ENCODE measurements at regions not wholly inside any gene's neighbourhood (a gene's known extent, or its start where the extent isn't known, plus 50 kb on each side); places are given as distances from the start of the nearest gene placed in this dataset.
A peak's percentile ranks its signal among the peaks of the same experiment; 100 is the strongest.

DNA sequence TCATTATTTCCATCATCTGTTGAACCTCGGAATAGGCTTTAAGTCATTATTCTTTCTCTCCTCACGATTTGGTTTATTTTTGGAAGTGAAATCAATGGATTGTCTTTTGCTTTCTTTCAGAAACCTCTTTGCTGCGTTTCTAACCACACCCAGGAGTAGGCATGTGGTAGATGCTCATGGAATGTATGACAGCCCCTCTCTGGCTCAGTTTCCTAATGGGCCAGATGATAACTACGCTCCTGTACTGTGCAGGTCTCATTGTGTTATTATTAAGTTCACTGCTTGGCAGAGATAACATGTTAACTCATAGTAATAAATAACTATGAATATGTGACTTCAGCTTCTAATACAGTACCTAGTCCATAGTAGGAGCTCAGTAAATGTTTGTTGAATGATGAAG lies 175.5 kb upstream of the KLF4 start:
- ATAC-seq, result no peak

DNA sequence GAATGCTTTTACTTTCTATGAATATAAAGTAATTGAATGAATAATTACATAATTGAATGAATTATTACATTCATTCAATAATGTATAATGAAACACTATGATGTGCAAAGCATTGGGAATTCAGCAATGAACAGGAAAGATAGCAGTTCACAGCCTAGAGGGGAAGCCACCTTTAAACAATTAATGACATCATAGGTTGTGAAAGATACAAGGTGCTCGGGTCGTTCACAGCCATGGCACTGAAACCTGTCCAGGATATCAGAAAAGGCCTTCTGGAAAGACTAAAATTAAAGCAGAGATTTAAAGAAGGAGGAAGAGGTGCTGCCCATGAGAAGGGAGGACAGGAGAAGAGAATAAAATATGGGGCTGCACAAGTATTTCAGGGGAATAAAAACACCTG lies 171.4 kb upstream of the KLF4 start:
- ATAC-seq, result no peak

GRCh38 chr9:107653263-107653821 lies 163.8 kb upstream of the KLF4 start:
- no peak for ATAC-seq

GRCh38 chr9:107650995-107651394 lies 161.4 kb upstream of the KLF4 start:
- no peak for ATAC-seq

DNA sequence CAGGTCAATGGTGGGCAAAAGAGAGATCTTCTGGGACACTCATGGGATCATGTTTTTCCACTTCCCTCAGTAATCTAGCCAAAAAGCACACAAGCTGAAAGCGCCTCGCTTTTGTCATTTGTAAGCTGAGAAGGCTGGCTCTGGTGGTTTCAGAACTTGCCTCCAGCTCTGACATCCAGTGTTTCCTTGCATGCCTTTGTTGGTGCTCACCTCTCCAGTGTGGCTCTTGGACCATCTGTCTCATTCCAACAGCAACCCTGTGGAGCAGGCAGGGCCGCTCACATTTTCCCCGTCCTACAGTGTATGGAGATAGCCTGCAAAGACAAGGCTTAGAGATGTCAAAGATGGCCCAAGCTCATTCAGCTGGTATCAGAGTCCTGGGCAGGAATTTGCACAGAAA lies 160.8 kb upstream of the KLF4 start:
- ATAC-seq, result no peak

DNA sequence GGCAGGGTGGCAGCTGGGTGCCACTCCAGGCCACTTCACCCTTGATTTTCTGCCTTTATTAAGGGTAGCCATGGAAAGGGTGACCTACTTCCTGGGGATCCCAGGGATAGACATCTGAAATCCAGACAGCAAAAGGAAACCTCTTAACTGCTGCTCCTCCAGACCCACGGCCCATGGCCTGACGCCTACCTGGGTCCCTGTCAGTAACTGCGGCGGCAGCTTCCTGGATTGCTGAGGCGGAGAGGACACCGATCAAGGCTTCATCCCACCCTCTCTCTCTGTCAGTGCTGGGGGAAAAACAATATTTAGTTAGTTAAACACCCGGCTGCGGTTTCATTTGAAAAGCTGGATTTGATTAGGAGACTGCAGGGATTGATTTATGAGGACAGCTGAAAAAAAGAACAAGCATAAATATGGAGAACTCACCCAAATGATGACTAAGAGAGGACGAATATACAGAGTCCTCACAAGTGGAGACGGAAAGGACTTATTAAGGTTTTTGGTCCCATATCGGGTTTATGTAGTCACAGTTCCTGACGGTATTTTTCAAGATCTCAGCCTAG lies 158.7 kb upstream of the KLF4 start:
- no peak for ATAC-seq

GRCh38 chr9:107647611-107648010 lies 158.0 kb upstream of the KLF4 start:
- no peak for ATAC-seq

GRCh38 chr9:107647141-107647540 lies 157.6 kb upstream of the KLF4 start:
- ATAC-seq, result no peak

DNA sequence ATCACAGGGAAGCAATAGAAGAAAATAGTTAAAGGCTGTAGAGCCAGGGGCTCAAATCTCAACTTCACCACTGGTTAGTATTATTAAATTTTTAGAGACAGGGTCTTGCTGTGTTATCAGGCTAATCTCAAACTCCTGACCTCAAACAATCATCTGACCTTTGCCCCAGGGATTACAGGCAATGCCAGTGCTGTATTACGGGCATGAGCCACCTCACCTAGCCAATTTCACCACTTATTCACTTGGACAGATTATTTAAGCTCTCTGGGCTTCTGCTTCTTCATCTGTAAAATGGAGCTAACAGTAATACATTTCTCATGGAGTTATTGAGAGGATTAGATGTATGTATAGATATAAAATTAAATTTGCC lies 155.9 kb upstream of the KLF4 start:
- ATAC-seq, result no peak

GRCh38 chr9:107644733-107645463 lies 155.3 kb upstream of the KLF4 start:
- peak; percentile 38 for ATAC-seq

- ATAC-seq, result no peak
Observed at GRCh38 chr9:107639426-107639825, 149.9 kb upstream of the KLF4 start.

DNA sequence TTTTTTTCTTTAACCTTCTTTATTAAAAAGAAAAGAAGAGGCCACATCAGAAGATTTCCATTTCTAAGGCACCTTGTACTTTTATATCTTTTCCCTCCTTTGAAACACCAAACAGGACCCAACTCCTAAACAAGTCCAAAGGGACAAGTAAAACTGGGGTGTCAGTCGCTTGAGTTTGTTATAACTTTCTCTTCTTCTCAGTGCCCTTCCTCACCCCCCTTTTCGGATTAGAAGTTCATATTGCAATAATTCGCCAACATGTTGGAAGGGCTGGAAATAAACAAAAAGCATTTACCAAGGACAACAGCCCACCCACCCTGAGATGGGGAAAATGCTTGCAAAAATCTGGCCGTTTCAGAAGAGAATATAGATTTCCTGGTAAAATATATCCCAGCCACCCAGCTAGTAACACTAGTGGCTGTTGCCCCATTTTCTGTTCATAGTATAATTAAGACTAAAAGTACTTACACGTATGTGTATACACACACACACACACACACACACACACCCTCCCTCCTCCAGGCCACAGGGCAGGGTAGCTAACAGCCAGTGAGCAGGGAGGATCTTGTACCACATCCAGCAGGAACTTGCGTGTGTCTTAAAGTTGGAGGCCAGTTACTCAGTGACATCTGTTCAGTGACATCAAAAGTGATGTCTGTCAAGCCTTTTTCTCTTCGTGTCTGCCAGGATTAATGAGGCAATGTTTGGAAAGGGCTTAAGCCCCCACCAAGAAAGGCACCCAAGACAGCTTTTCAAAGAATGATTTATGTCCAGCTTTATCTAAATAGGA lies 149.1 kb upstream of the KLF4 start:
- ATAC-seq, result peak; percentile 34

DNA sequence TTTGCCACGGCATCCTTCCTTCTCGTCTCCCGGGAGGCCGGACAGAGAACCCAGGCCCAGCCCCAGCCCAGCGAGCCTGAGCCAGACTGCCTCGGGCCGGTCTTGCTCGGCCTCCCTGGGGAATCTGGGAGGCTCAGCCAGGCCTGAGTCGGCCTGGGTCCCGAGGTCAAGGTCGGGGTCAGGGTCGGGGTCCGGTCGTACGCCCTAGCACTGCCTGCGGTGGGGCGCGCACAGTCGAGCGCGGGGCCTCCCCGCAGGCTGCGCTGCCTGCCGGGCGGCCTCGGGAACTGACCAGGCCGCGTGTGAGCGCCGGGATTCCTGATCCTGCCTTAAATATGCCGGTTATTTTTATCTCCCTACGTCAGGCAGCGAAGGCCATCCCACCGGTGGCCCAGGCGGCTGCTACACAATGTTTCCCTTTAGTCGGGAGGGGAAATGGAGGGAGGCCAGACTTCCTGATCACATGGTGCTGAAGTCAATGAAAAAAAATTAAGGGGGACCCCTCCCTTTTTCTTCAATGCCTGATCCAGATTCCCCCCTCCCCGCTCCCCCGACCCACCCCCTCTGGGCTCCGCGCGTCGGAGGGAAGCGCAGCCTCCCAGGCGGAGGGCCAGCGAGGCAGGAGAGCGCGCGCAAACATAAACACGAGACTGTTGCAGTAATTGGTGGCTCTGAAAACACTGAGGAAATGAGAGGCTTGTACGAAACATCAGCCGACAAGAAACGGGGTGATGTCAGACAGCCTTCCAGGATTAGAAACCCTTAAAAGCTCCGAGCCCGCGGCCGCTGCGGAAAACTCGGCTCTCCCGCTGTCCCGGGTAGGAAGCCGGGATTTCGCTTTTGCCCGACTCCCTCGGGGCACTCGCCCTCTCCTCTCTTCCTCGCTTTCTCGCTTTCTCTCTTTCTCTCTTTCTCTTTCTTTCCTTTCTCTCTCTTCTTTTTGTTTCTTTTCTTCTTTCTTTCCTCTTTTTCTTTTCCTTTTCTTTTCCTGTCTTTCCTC lies 148.2 kb upstream of the KLF4 start:
- ATAC-seq, result peak; percentile 80

DNA sequence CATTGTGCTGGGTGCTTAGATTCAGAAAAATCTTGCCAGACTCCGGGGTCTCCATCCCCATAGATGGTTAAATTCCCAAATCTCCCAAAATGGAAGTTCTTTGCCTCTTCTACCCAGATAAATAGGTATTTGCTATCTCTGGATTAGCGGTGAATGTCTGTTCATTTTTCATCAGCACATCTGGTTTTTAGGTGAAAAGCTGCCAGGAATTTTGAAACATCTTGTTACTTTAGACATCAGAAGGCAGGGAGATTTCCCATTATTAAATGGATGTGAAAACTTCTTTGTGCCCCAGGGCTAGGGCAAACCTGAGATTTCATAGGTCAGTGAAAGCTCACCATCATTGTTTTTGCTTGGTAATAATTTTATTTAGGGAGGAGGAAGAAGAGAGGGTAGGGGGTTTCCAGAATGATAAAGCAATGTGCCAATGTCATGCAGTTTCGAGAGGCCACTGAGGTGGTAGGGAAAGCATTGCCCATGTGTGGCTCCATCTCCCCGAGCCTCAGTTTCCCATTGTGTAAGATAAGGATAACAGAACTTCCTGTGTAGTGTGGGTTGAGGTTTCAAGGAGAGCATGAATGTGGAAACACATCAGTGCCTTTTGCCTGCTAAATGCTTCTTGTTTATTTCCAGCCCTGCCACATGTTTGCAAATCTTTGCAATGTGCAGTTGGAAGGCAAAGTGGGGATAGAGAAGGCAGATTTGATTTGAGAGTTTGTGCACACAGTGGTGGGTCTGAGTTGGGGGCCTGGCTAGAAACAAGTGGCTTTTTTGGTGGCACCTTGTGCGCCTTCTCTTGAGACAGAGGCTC lies 147.2 kb upstream of the KLF4 start:
- ATAC-seq, result no peak

- no peak for ATAC-seq
Observed at GRCh38 chr9:107635803-107636174, 146.2 kb upstream of the KLF4 start.

- no peak for ATAC-seq
Observed at GRCh38 chr9:107635101-107635802, 145.7 kb upstream of the KLF4 start.

- no peak for ATAC-seq
Observed at GRCh38 chr9:107633406-107633805, 143.8 kb upstream of the KLF4 start.

GRCh38 chr9:107632661-107633060 lies 143.1 kb upstream of the KLF4 start:
- ATAC-seq, result no peak

GRCh38 chr9:107632216-107632615 lies 142.6 kb upstream of the KLF4 start:
- no peak for ATAC-seq

DNA sequence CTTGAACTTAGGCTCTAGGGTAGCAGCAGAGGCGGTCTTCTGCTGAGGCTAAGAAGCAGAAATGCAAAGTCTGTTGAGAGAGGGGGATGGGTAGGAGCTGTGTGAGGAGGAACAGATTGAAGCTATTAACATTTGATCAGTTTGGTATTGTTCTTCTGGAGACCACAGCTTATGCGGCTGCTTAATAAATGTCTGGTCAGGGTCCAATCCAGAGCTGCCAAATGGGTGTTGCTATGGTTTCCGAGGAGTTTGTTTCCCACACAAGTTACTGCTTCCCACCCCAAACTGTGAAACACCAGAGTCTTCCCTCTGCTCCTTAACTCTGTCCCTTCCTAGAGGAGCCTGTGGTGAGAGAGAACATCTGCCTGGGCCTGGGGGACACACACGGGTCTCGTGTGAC lies 142.2 kb upstream of the KLF4 start:
- no peak for ATAC-seq

DNA sequence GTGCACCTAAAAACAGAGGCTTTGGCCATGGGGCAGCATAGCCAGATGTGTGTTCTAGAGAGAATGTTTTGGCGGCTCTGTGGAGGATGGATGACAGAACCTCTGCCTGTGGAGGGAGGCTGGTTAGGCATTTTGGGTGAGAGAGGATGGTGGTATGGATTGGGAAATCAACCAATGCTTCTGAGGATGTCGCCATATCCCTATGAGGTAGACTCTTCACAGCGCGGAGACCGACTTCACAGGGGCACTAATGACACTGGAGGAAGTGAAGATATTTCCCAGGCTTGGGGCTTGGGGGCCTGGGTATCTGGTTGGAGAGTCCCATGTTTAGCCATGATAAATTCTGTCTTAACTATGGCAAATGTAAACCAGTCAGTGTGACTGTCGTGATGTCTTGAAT lies 140.6 kb upstream of the KLF4 start:
- ATAC-seq, result no peak
